H1 (cell line): ENCODE measurements at regions not wholly inside any gene's neighbourhood (a gene's known extent, or its start where the extent isn't known, plus 50 kb on each side); places are given as distances from the start of the nearest gene placed in this dataset.

Experiments used
- CTCF ChIA-PET: fragments of 300-600 bp; sonication (Branson Sonifier 250); formaldehyde crosslinking; loops from one replicate; lab custom pipeline; 2021; ENCODE audit not compliant: partially characterized antibody; lab: Charles Lee
- POLR2A ChIA-PET: fragments of 300-600 bp; sonication (Branson Sonifier 250); formaldehyde crosslinking; loops from one replicate; lab custom pipeline; 2021; ENCODE audit warnings: inconsistent platforms; ENCODE audit not compliant: partially characterized antibody; lab: Charles Lee
- DNase-seq, 2 experiments: peaks; one replicate each; pipeline versions ENCODE4 v3.0.0 to v3.0.0-alpha.2; 2010 to 2022; ENCODE audit warnings: low spot score in 2 of 2, low read depth in 1 of 2, mixed read lengths in 1 of 2
- FAIRE-seq: peaks from 2 replicates; lab custom pipeline; 2011; peaks lifted over from hg19 to GRCh38; lab: Jason Lieb, UNC
- H2AFZ ChIP-seq: 2 replicates; pipeline ENCODE4 v1.8.1; 2012; ENCODE audit warnings: low read length, inconsistent platforms
- H2AK5ac ChIP-seq: 2 replicates; pipeline ENCODE4 v1.6.1; 2013; ENCODE audit warnings: low read depth, low read length
- H2BK120ac ChIP-seq: replicated peaks from 2 replicates; pipeline ENCODE3; 2013; ENCODE audit warnings: low read depth, low read length, inconsistent platforms
- H2BK12ac ChIP-seq: 2 replicates; pipeline ENCODE4 v1.6.1; 2013; ENCODE audit warnings: low read depth, low read length
- H2BK15ac ChIP-seq: 2 replicates; pipeline ENCODE4 v1.6.1; 2013; ENCODE audit warnings: low read length
- H2BK20ac ChIP-seq: 2 replicates; pipeline ENCODE4 v1.6.1; 2013; ENCODE audit warnings: low read length
- H2BK5ac ChIP-seq: 2 replicates; pipeline ENCODE4 v1.6.1; 2013; ENCODE audit warnings: low read depth, low read length
- H3K14ac ChIP-seq: 2 replicates; pipeline ENCODE4 v1.6.1; 2013; ENCODE audit warnings: inconsistent platforms; ENCODE audit not compliant: insufficient read length
- H3K18ac ChIP-seq: 2 replicates; pipeline ENCODE4 v1.6.1; 2013; ENCODE audit warnings: low read length; ENCODE audit errors: extremely low read depth
- H3K23ac ChIP-seq: 2 replicates; pipeline ENCODE4 v1.6.1; 2013; ENCODE audit warnings: inconsistent platforms; ENCODE audit not compliant: insufficient read length
- H3K23me2 ChIP-seq: 2 replicates; pipeline ENCODE4 v1.6.1; 2013; ENCODE audit warnings: low read depth, low read length
- H3K27ac ChIP-seq: 2 replicates; pipeline ENCODE4 v1.6.1; 2011; ENCODE audit warnings: low read depth, low read length, inconsistent platforms
- H3K27me3 ChIP-seq, 4 experiments: replicated peaks in 1 of 4; 1 replicate in 1 of 4; 2 replicates in 3 of 4; pipeline versions ENCODE4 v1.6.1 to v1.8.1; 2011 to 2013; ENCODE audit warnings: low read length in 3 of 4, mild to moderate bottlenecking in 3 of 4, inconsistent platforms in 2 of 4, mixed read lengths in 2 of 4, moderate library complexity in 1 of 4; ENCODE audit not compliant: control insufficient read depth in 3 of 4, insufficient read depth in 3 of 4; ENCODE audit errors: extremely low read depth in 1 of 4
- H3K36me3 ChIP-seq, 4 experiments: 2 replicates each; pipeline versions ENCODE4 v1.6.1 to v1.8.1; 2011 to 2013; ENCODE audit warnings: mild to moderate bottlenecking in 4 of 4, low read length in 3 of 4, moderate library complexity in 2 of 4, control low read depth in 1 of 4, inconsistent platforms in 1 of 4; ENCODE audit not compliant: insufficient read depth in 4 of 4, control insufficient read depth in 2 of 4
- H3K4ac ChIP-seq: replicated peaks from 2 replicates; pipeline ENCODE3; 2013; ENCODE audit warnings: low read length, low read depth, mixed read lengths, inconsistent platforms; ENCODE audit not compliant: insufficient read length
- H3K4me1 ChIP-seq, 4 experiments: replicated peaks in 1 of 4; 1 replicate in 1 of 4; 2 replicates in 3 of 4; pipeline versions ENCODE4 v1.6.1 to v1.8.1; 2011 to 2013; ENCODE audit warnings: low read length in 3 of 4, inconsistent platforms in 2 of 4, mixed read lengths in 1 of 4; ENCODE audit not compliant: insufficient read depth in 4 of 4, control insufficient read depth in 3 of 4
- H3K4me2 ChIP-seq, 2 experiments: 2 replicates each; pipeline versions ENCODE4 v1.6.1 to v1.8.1; 2011 to 2013; ENCODE audit warnings: low read depth in 2 of 2, low read length in 2 of 2, control low read depth in 1 of 2, inconsistent platforms in 1 of 2, mild to moderate bottlenecking in 1 of 2; ENCODE audit not compliant: insufficient read depth in 1 of 2
- H3K4me3 ChIP-seq, 4 experiments: fragments of 200-600, 300-600 bp in 1 of 4; sonication (generic), shearing (Covaris generic), sonication (Bioruptor Twin) in 1 of 4; 2 replicates each; pipeline versions ENCODE4 v1.5.1 to v1.8.1; 2011 to 2016; ENCODE audit warnings: low read length in 4 of 4, low read depth in 3 of 4, control low read depth in 2 of 4, inconsistent platforms in 2 of 4, mild to moderate bottlenecking in 2 of 4, mixed read lengths in 1 of 4, moderate library complexity in 1 of 4; ENCODE audit not compliant: insufficient read depth in 2 of 4; ENCODE audit errors: extremely low read depth in 1 of 4
- H3K56ac ChIP-seq: replicated peaks from 2 replicates; pipeline ENCODE3; 2013; ENCODE audit warnings: low read depth, mild to moderate bottlenecking, mixed read lengths, low read length, inconsistent platforms; ENCODE audit not compliant: insufficient read length
- H3K79me1 ChIP-seq: 2 replicates; pipeline ENCODE4 v1.6.1; 2013; ENCODE audit warnings: low read depth, low read length, control low read depth
- H3K79me2 ChIP-seq, 2 experiments: 2 replicates each; pipeline versions ENCODE4 v1.6.1 to v1.8.1; 2012 to 2013; ENCODE audit warnings: low read length in 2 of 2, mild to moderate bottlenecking in 2 of 2, inconsistent platforms in 1 of 2; ENCODE audit not compliant: insufficient read depth in 2 of 2, control insufficient read depth in 1 of 2
- H3K9ac ChIP-seq, 4 experiments: replicated peaks in 1 of 4; 1 replicate in 1 of 4; 2 replicates in 3 of 4; pipeline versions ENCODE4 v1.6.1 to v1.8.1; 2011 to 2013; ENCODE audit warnings: low read depth in 3 of 4, low read length in 3 of 4, control low read depth in 2 of 4, mild to moderate bottlenecking in 2 of 4, moderate library complexity in 2 of 4, inconsistent platforms in 1 of 4; ENCODE audit errors: extremely low read depth in 1 of 4
- H3K9me3 ChIP-seq, 2 experiments: 2 replicates each; pipeline versions ENCODE4 v1.6.1 to v1.8.1; 2012 to 2013; ENCODE audit warnings: mild to moderate bottlenecking in 2 of 2, moderate library complexity in 2 of 2, control low read depth in 1 of 2, inconsistent platforms in 1 of 2, low read depth in 1 of 2, low read length in 1 of 2, mixed read lengths in 1 of 2; ENCODE audit not compliant: insufficient read depth in 2 of 2
- H4K20me1 ChIP-seq, 2 experiments: replicated peaks in 1 of 2; 2 replicates each; pipeline versions ENCODE3 to v1.8.1; 2011 to 2013; ENCODE audit warnings: inconsistent platforms in 2 of 2, low read length in 2 of 2, mild to moderate bottlenecking in 1 of 2; ENCODE audit not compliant: insufficient read depth in 2 of 2, control insufficient read depth in 1 of 2
- H4K5ac ChIP-seq: 2 replicates; pipeline ENCODE4 v1.6.1; 2013; ENCODE audit warnings: low read length, low read depth, mixed read lengths, inconsistent platforms; ENCODE audit not compliant: insufficient read length
- H4K8ac ChIP-seq: 2 replicates; pipeline ENCODE4 v1.8.0; 2013; ENCODE audit warnings: mild to moderate bottlenecking, moderate library complexity, low read length, inconsistent platforms; ENCODE audit not compliant: insufficient read depth; ENCODE audit errors: extremely low read depth
- H4K91ac ChIP-seq: replicated peaks from 2 replicates; pipeline ENCODE3; 2013; ENCODE audit warnings: low read length, mixed read lengths, inconsistent platforms; ENCODE audit not compliant: insufficient read length
- EP300 ChIP-seq, 2 experiments: IDR thresholded peaks; 1 replicate in 1 of 2; 2 replicates in 1 of 2; pipeline ENCODE4 v1.6.1; 2011 to 2012; ENCODE audit warnings: low read depth in 2 of 2, low read length in 2 of 2, mild to moderate bottlenecking in 2 of 2, borderline replicate concordance in 1 of 2, inconsistent platforms in 1 of 2, moderate library complexity in 1 of 2
- EZH2 ChIP-seq: fragments of 200-600 bp; sonication (generic); IDR thresholded peaks from 2 replicates; pipeline ENCODE4 v1.7.1; 2012; ENCODE audit warnings: low read depth, mild to moderate bottlenecking, moderate library complexity, low read length, inconsistent platforms; ENCODE audit not compliant: severe bottlenecking
- FOSL1 ChIP-seq: IDR thresholded peaks from 2 replicates; pipeline ENCODE4 v1.6.1; 2011; ENCODE audit warnings: mild to moderate bottlenecking, low read depth, low read length, moderate library complexity; ENCODE audit not compliant: insufficient read depth
- MAFK ChIP-seq: IDR thresholded peaks from 2 replicates; pipeline ENCODE4 v1.6.1; 2012; ENCODE audit warnings: low read depth, mild to moderate bottlenecking, improper control_type of control experiment, low read length
- POLR2A ChIP-seq, 2 experiments: IDR thresholded peaks; 1 replicate in 1 of 2; 2 replicates in 1 of 2; pipeline ENCODE4 v1.6.1; 2011; ENCODE audit warnings: low read depth in 2 of 2, low read length in 2 of 2, mild to moderate bottlenecking in 2 of 2; ENCODE audit errors: control extremely low read depth in 1 of 2
- RNF2 ChIP-seq: fragments of 200-900, 300-1000 bp; sonication (generic); IDR thresholded peaks from 2 replicates; pipeline ENCODE4 v1.7.1; 2016; ENCODE audit warnings: borderline replicate concordance, low read depth, mild to moderate bottlenecking, antibody characterized with exemption, low read length; ENCODE audit not compliant: poor library complexity, severe bottlenecking; ENCODE audit errors: missing control alignments
- RXRA ChIP-seq: IDR thresholded peaks from 2 replicates; pipeline ENCODE4 v1.6.1; 2011; ENCODE audit warnings: low read depth, mild to moderate bottlenecking, low read length, moderate library complexity; ENCODE audit not compliant: insufficient read depth
- SIRT6 ChIP-seq: IDR thresholded peaks from one replicate; pipeline ENCODE4 v1.7.1; 2012; ENCODE audit warnings: low read length, inconsistent platforms
- SIX5 ChIP-seq: IDR thresholded peaks from 2 replicates; pipeline ENCODE4 v1.6.1; 2011; ENCODE audit warnings: mild to moderate bottlenecking, low read depth, low read length
- SRF ChIP-seq: IDR thresholded peaks from 2 replicates; pipeline ENCODE4 v1.6.1; 2011; ENCODE audit warnings: mild to moderate bottlenecking, low read depth, low read length, moderate library complexity
- WGBS, 2 experiments: shearing (Covaris generic) in 1 of 2; methylation state at CpG; one replicate each; pipeline versions ENCODE4 v1.1.6 to v1.1.7; 2013 to 2015; ENCODE audit warnings: low lambda C conversion rate in 2 of 2, mixed read lengths in 2 of 2, inconsistent platforms in 1 of 2, low coverage in 1 of 2, missing lambda C conversion rate in 1 of 2; ENCODE audit not compliant: insufficient replicate concordance in 2 of 2, insufficient coverage in 1 of 2, insufficient read length in 1 of 2; ENCODE audit errors: extremely low coverage in 1 of 2, missing lambda C conversion rate in 1 of 2; 5-methylcytosine and 5-hydroxymethylcytosine counted together
- TF ChIP-seq, protein P1 (sequence below): IDR thresholded peaks from 2 replicates; pipeline ENCODE4 v1.6.1; 2011; ENCODE audit warnings: low read depth, mild to moderate bottlenecking, low read length; ENCODE audit not compliant: insufficient read depth

DNA sequence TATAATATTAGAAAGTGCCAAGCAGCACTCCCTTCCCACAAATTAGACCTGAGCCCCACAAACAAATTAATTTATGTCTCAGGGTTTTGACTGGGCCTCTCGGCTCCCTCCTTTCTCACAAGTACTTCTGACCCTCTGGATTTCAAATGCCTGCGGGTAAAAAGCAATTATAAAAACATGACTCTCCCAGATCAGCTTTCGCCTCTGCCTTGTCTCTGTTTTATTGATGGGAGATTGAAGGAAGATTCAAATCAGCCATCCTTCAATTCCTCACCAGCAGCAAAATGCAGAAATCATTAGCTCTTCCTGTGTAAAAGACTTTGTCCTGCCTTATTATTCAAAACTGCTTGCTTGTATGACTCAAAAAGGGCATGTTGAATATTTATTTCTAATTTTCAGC lies 453.7 kb upstream of the MKI67 start:
- POLR2A ChIA-PET = no interaction called here
- CTCF ChIA-PET = interaction anchor here (1.2 kb wide), 1 partner anchor 280 kb away, joined by 4 read pairs; no protein-coding TSS in a partner anchor
- no peak overlapping the region for H3K27ac ChIP-seq
- TF ChIP-seq EP300 (IDR thresholded peaks at IDR 0.05; ENCODE audit: borderline replicate concordance in 1 of 2, low read depth in 2 of 2, low read length in 2 of 2) (no peak), MAFK (no peak), RXRA (no peak), RNF2 (no peak), SIX5 (no peak), EZH2 (no peak), SIRT6 (no peak), FOSL1 (no peak), SRF (no peak), POLR2A (IDR thresholded peaks at IDR 0.05; ENCODE audit: control extremely low read depth in 1 of 2, low read depth in 2 of 2, low read length in 2 of 2) (no peak)
- TF ChIP-seq, protein P1, sequence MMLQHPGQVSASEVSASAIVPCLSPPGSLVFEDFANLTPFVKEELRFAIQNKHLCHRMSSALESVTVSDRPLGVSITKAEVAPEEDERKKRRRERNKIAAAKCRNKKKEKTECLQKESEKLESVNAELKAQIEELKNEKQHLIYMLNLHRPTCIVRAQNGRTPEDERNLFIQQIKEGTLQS = no peak
- no peak overlapping the region for H3K4ac ChIP-seq
- no peak overlapping the region for H2BK120ac ChIP-seq
- no peak overlapping the region for H3K23ac ChIP-seq
- no peaks in the 10 kb centered on the region for H3K36me3 ChIP-seq
- no peaks in the 10 kb centered on the region for H3K79me1 ChIP-seq
- H3K4me2 ChIP-seq = no peak overlapping the region
- H3K4me3 ChIP-seq = no peak overlapping the region
- H3K18ac ChIP-seq = no peak overlapping the region
- H3K9ac ChIP-seq = no peak overlapping the region
- H3K23me2 ChIP-seq = no peaks in the 10 kb centered on the region; the same call in 1 of the 2 replicates
- no peak overlapping the region for H3K56ac ChIP-seq
- DNase-seq (no peak), FAIRE-seq (no peak)
- no peak overlapping the region for H2BK5ac ChIP-seq
- no peak overlapping the region for H2BK20ac ChIP-seq
- H3K4me1 ChIP-seq = peaks cover 0 to 10% (median 4%) of the 10 kb centered on the region in 4 experiments; a peak in 5 of 7 replicates
- H2BK12ac ChIP-seq = no peak overlapping the region
- no peaks in the 10 kb centered on the region; a peak in 2 of 4 replicates for H3K9me3 ChIP-seq
- no peak overlapping the region for H4K5ac ChIP-seq
- H2AFZ ChIP-seq = no peak overlapping the region
- H2AK5ac ChIP-seq = no peak overlapping the region
- no peaks in the 10 kb centered on the region for H4K20me1 ChIP-seq
- no peak overlapping the region for H2BK15ac ChIP-seq
- 70% methylated on average over 3 of the region's 3 CpGs; no CpG with 5 or more reads in 1 of the 2 experiments for WGBS, 2 experiments
- peaks cover 0 to 3% (median 1%) of the 10 kb centered on the region in 4 experiments; a peak in 3 of 7 replicates for H3K27me3 ChIP-seq
- no peak overlapping the region for H4K91ac ChIP-seq
- no peak overlapping the region for H4K8ac ChIP-seq
- H3K79me2 ChIP-seq = no peaks in the 10 kb centered on the region
- H3K14ac ChIP-seq = no peak overlapping the region
